ENCODE measurements at regions not wholly inside any gene's neighbourhood (a gene's known extent, or its start where the extent isn't known, plus 50 kb on each side); places are given as distances from the start of the nearest gene placed in this dataset.
A peak's percentile ranks its signal among the peaks of the same experiment; 100 is the strongest.

DNA sequence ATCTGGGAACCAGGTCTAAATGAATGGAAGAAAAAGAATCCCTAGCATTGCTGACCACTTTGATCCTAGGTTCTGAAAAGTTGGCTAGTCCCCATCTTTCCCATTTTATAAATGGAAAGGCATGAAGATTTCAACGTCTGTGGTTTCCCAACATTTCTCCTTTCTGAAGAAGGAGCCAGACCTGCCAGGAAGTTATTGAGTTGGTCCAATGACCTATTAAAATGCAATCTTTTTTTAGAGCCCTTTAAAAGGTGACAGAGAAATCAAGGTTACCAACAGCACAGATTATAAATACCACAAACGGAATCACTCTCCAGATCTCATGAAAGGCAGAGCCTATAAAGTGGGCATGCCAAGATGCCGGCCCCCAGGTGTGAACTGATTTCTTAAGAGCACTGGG, 505.6 kb upstream of the THBS1 start:
- Histone ChIP-seq H2AFZ (peak overlapping the region; percentile 50), H3K4me1 (ENCODE audit: insufficient read depth) (peaks cover 44% of the 10 kb centered on the region), H3K27ac (peak overlapping the region; percentile 60), H3K4me2 (ENCODE audit: unreplicated experiment) (peak overlapping the region; percentile 17), H4K20me1 (ENCODE audit: insufficient read depth) (no peaks in the 10 kb centered on the region), H3K4me3 (no peak overlapping the region), H3K9me2 (ENCODE audit: insufficient read depth) (no peaks in the 10 kb centered on the region), H3K79me2 (ENCODE audit: insufficient read depth) (no peaks in the 10 kb centered on the region), H3K9ac (peak overlapping the region; percentile 7; the same call in 1 of the 2 replicates), H3F3A (ENCODE audit: insufficient read depth) (peaks cover 46% of the 10 kb centered on the region), H3K9me3 (ENCODE audit: low read depth) (no peaks in the 10 kb centered on the region), H3K27me3 (replicated peaks; ENCODE audit: insufficient read depth) (no peaks in the 10 kb centered on the region), H3K36me3 (ENCODE audit: low read depth) (0 out of 2 replicates have a peak, but pooled peaks cover under 1% of the 10 kb centered on the region)
- WGBS, 2 experiments (ENCODE audit: low coverage in 1 of 2, low lambda C conversion rate in 2 of 2, missing lambda C conversion rate in 2 of 2): 38 to 39% methylated on average over 3 of the region's 3 CpGs
- DNase-seq: peak; percentile 69
- in situ Hi-C loops (cut with MboI): no loop called here
- TF ChIP-seq EZH2phosphoT487 (IDR thresholded peaks at IDR 0.05; ENCODE audit: insufficient read depth, low read depth) (no peak), EZH2 (IDR thresholded peaks at IDR 0.05; ENCODE audit: insufficient read depth, poor library complexity, severe bottlenecking) (no peak)

DNA sequence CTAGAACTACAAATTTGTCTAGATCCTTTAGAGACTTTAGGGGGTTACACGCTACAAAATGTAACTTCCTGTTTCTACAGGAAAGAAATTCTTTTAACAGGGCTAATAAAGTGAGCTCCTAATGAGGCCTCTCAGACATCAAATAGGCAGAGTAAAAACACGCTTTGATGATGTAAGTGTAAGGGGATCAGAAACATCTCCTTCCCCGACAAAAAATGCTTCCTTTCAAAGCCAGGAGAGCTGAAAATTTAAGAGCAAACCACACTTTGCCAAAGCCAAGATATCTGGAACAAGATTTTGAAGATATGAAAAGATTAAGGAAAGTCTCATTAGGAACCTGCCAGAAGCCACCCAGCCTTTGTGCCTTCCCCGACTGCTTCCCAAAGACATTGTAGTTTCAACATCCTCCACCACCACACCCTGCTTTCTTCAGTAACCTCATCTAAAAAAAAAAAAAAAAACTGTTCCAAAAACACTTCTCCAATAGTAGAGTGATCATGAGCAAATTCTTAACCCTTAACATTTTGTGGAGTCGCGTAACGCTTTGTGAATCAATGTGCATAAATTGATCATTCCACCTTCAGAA, 505.0 kb upstream of the THBS1 start:
- no peaks in the 10 kb centered on the region for H3K79me2 ChIP-seq (ENCODE audit: insufficient read depth)
- peak overlapping the region; percentile 7; the same call in 1 of the 2 replicates for H3K9ac ChIP-seq
- H3K4me2 ChIP-seq (ENCODE audit: unreplicated experiment): peak overlapping the region; percentile 17
- H4K20me1 ChIP-seq (ENCODE audit: insufficient read depth): no peaks in the 10 kb centered on the region
- DNase-seq: peak; percentile 31
- H3K9me2 ChIP-seq (ENCODE audit: insufficient read depth): no peaks in the 10 kb centered on the region
- H3K27ac ChIP-seq: peak overlapping the region; percentile 60
- H3K4me3 ChIP-seq: no peak overlapping the region
- no peaks in the 10 kb centered on the region for H3K27me3 ChIP-seq (replicated peaks; ENCODE audit: insufficient read depth)
- H3K4me1 ChIP-seq (ENCODE audit: insufficient read depth): peaks cover 44% of the 10 kb centered on the region
- no peaks in the 10 kb centered on the region for H3K9me3 ChIP-seq (ENCODE audit: low read depth)
- H3K36me3 ChIP-seq (ENCODE audit: low read depth): no peaks in the 10 kb centered on the region
- in situ Hi-C loops (cut with MboI): no loop called here
- 61 to 62% methylated on average over 7 of the region's 7 CpGs for WGBS, 2 experiments (ENCODE audit: low coverage in 1 of 2, low lambda C conversion rate in 2 of 2, missing lambda C conversion rate in 2 of 2)
- no peak for TF ChIP-seq EZH2 (IDR thresholded peaks at IDR 0.05; ENCODE audit: insufficient read depth, poor library complexity, severe bottlenecking)
- TF ChIP-seq EZH2phosphoT487 (IDR thresholded peaks at IDR 0.05; ENCODE audit: insufficient read depth, low read depth): no peak
- H2AFZ ChIP-seq: peak overlapping the region; percentile 50
- H3F3A ChIP-seq (ENCODE audit: insufficient read depth): peaks cover 46% of the 10 kb centered on the region

DNA sequence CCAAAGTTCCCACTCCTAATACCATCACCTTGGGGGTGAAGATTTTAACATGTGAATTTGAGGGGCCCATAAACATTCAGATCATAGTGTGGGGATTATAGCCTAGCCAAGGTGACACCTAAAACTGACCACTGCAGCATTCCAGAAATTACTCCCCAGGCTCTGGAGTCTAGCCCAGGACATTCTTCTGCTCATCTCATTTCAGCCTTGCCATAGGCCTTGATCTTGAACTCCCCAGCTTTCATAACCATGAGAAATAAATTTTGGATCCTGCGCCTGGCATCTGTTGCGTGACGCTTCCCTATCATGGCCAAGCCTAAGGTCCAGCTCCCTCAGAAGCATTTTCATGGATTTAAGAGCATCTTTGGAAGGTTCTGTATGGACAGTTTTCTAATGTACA, 502.9 kb upstream of the THBS1 start:
- Histone ChIP-seq H4K20me1 (ENCODE audit: insufficient read depth) (no peaks in the 10 kb centered on the region), H2AFZ (no peak overlapping the region), H3K36me3 (ENCODE audit: low read depth) (no peaks in the 10 kb centered on the region), H3K9ac (no peak overlapping the region; the same call in 1 of the 2 replicates), H3K27me3 (replicated peaks; ENCODE audit: insufficient read depth) (no peaks in the 10 kb centered on the region), H3K27ac (peak overlapping the region; percentile 36), H3K4me1 (ENCODE audit: insufficient read depth) (peaks cover 49% of the 10 kb centered on the region), H3K9me2 (ENCODE audit: insufficient read depth) (no peaks in the 10 kb centered on the region), H3K9me3 (ENCODE audit: low read depth) (no peaks in the 10 kb centered on the region), H3K4me2 (ENCODE audit: unreplicated experiment) (no peak overlapping the region), H3K79me2 (ENCODE audit: insufficient read depth) (no peaks in the 10 kb centered on the region), H3K4me3 (no peak overlapping the region), H3F3A (ENCODE audit: insufficient read depth) (peaks cover 62% of the 10 kb centered on the region)
- in situ Hi-C loops (cut with MboI): no loop called here
- TF ChIP-seq EZH2 (IDR thresholded peaks at IDR 0.05; ENCODE audit: insufficient read depth, poor library complexity, severe bottlenecking) (no peak), EZH2phosphoT487 (IDR thresholded peaks at IDR 0.05; ENCODE audit: insufficient read depth, low read depth) (no peak)
- DNase-seq: peak; percentile 32
- 94 to 100% methylated on average over 3 of the region's 3 CpGs for WGBS, 2 experiments (ENCODE audit: low coverage in 1 of 2, low lambda C conversion rate in 2 of 2, missing lambda C conversion rate in 2 of 2)

DNA sequence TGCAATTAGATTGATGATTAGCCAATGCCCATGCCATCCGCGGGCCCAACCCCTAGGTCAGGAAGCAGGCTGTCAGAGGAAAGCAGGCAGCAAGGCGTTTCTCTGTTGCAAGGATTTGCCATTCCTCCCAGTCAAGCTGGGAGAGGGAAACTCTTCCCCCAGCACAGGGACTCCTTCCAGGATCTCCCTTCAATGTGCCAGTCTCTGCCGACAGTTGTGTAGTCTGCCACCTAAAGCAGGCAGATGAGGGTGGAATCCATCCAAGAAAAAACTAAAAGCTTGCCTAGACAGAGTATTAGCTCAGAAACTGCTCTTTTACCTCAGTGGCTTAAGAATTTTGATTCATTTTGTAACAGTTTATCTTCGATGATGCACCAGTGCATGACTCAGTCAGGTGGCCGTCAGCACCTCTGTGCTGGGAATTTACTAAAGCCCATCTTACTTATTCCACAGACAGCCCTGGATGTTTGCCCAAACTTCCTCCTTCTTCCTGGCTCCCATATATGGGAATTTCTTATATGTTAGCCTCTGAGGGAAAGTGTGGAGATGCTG, 501.5 kb upstream of the THBS1 start:
- no peaks in the 10 kb centered on the region for H3K9me2 ChIP-seq (ENCODE audit: insufficient read depth)
- peak overlapping the region; percentile 6 for H3K4me2 ChIP-seq (ENCODE audit: unreplicated experiment)
- H3F3A ChIP-seq (ENCODE audit: insufficient read depth): peaks cover 72% of the 10 kb centered on the region
- H3K36me3 ChIP-seq (ENCODE audit: low read depth): no peaks in the 10 kb centered on the region
- H3K4me3 ChIP-seq: no peak overlapping the region
- H4K20me1 ChIP-seq (ENCODE audit: insufficient read depth): no peaks in the 10 kb centered on the region
- no peaks in the 10 kb centered on the region for H3K27me3 ChIP-seq (replicated peaks; ENCODE audit: insufficient read depth)
- H3K79me2 ChIP-seq (ENCODE audit: insufficient read depth): no peaks in the 10 kb centered on the region
- in situ Hi-C loops (cut with MboI): no loop called here
- H2AFZ ChIP-seq: no peak overlapping the region
- WGBS, 2 experiments (ENCODE audit: low coverage in 1 of 2, low lambda C conversion rate in 2 of 2, missing lambda C conversion rate in 2 of 2): 27 to 31% methylated on average over 6 of the region's 6 CpGs
- DNase-seq: peak; percentile 71
- H3K9me3 ChIP-seq (ENCODE audit: low read depth): no peaks in the 10 kb centered on the region
- H3K27ac ChIP-seq: peak overlapping the region; percentile 36
- TF ChIP-seq EZH2phosphoT487 (IDR thresholded peaks at IDR 0.05; ENCODE audit: insufficient read depth, low read depth) (no peak), EZH2 (IDR thresholded peaks at IDR 0.05; ENCODE audit: insufficient read depth, poor library complexity, severe bottlenecking) (no peak)
- H3K4me1 ChIP-seq (ENCODE audit: insufficient read depth): peaks cover 47% of the 10 kb centered on the region
- no peak overlapping the region for H3K9ac ChIP-seq
